ENCODE measurements at regions not wholly inside any gene's neighbourhood (a gene's known extent, or its start where the extent isn't known, plus 50 kb on each side); places are given as distances from the start of the nearest gene placed in this dataset.

DNA sequence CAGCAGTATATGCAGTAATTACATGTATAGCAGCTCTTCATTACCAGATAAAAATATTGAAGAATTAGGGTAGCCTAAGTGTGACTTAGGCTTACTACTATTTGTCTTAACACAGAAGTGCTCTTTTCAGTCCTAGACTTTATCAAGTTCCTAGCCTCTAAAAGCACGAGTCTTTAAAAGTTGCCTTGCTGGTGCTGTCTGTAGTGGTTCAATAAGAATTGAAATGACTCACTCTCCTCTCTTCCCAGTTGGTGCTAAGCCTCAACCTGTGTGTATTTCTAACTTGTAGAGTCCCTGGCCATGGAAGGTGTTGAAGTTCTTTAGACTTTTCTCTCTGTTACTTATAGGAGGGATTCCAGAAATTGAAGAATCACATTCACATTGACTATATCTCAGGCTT is 395.4 kb upstream of the THRB start:
- no peak overlapping the region for H3K4me2 ChIP-seq (ENCODE audit: low read length)
- TF ChIP-seq, protein P1, sequence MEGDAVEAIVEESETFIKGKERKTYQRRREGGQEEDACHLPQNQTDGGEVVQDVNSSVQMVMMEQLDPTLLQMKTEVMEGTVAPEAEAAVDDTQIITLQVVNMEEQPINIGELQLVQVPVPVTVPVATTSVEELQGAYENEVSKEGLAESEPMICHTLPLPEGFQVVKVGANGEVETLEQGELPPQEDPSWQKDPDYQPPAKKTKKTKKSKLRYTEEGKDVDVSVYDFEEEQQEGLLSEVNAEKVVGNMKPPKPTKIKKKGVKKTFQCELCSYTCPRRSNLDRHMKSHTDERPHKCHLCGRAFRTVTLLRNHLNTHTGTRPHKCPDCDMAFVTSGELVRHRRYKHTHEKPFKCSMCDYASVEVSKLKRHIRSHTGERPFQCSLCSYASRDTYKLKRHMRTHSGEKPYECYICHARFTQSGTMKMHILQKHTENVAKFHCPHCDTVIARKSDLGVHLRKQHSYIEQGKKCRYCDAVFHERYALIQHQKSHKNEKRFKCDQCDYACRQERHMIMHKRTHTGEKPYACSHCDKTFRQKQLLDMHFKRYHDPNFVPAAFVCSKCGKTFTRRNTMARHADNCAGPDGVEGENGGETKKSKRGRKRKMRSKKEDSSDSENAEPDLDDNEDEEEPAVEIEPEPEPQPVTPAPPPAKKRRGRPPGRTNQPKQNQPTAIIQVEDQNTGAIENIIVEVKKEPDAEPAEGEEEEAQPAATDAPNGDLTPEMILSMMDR (conservative IDR thresholded peaks at IDR 0.05; ENCODE audit: low read length), result no peak
- TF ChIP-seq EZH2phosphoT487 (IDR thresholded peaks at IDR 0.05; ENCODE audit: borderline replicate concordance, low read depth, low read length), result no peak
- H3K27ac ChIP-seq (ENCODE audit: low read depth, low read length, poor library complexity, severe bottlenecking), result no peak overlapping the region
- POLR2A ChIA-PET, result interaction anchor here (0.7 kb wide), 1 partner anchor 23 kb away, joined by 3 read pairs; no protein-coding TSS in a partner anchor
- no peak for DNase-seq (ENCODE audit: low spot score)
- no peaks in the 10 kb centered on the region for H3K36me3 ChIP-seq (ENCODE audit: insufficient read depth, low read length)
- H3K79me2 ChIP-seq (ENCODE audit: insufficient read depth, low read depth, low read length), result no peaks in the 10 kb centered on the region
- no peaks in the 10 kb centered on the region for H4K20me1 ChIP-seq (ENCODE audit: insufficient read depth, low read length)
- H3K9me2 ChIP-seq (ENCODE audit: insufficient read depth, low read length), result no peaks in the 10 kb centered on the region
- H2AFZ ChIP-seq (ENCODE audit: low read length), result no peak overlapping the region
- no peak overlapping the region for H3K4me3 ChIP-seq (ENCODE audit: low read depth, low read length, poor library complexity, severe bottlenecking)
- CTCF ChIA-PET (ENCODE audit: unreplicated experiment), result no interaction called here
- no TSS peak for BruUV-seq (replicated peaks)
- no peaks in the 10 kb centered on the region for H3K9me3 ChIP-seq (ENCODE audit: low read length)
- intact Hi-C loops (cut with micrococcal nuclease; ENCODE audit: unreplicated experiment), result no loop called here
- no peaks in the 10 kb centered on the region for H3K4me1 ChIP-seq (ENCODE audit: insufficient read depth, low read length, poor library complexity, severe bottlenecking)

DNA sequence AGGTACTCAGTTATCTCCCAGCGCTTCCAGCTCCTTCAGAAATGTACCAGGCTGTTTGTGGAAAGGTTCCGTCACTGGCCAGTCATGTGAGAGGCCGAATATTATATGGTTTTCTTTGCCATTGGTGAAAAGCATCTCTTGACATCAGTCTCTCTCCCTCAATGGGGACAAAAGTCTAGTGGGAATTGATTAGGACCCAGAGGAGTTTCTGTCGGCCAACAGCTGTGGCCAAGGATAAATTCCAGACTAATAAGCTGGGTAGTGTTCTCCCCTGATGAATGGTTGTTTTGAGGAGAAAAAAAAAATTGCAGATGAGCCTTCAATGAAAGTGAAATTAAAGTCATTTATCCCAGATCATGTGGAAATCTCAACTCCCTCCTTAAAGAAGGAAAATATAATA is 404.7 kb upstream of the THRB start:
- Histone ChIP-seq H3K9me2 (ENCODE audit: insufficient read depth, low read length) (no peaks in the 10 kb centered on the region), H3K4me2 (ENCODE audit: low read length) (no peak overlapping the region), H4K20me1 (ENCODE audit: insufficient read depth, low read length) (no peaks in the 10 kb centered on the region), H3K9me3 (ENCODE audit: low read length) (no peaks in the 10 kb centered on the region), H3K27ac (ENCODE audit: low read depth, low read length, poor library complexity, severe bottlenecking) (no peak overlapping the region), H2AFZ (ENCODE audit: low read length) (no peak overlapping the region), H3K4me3 (ENCODE audit: low read depth, low read length, poor library complexity, severe bottlenecking) (no peak overlapping the region), H3K4me1 (ENCODE audit: insufficient read depth, low read length, poor library complexity, severe bottlenecking) (no peaks in the 10 kb centered on the region), H3K79me2 (ENCODE audit: insufficient read depth, low read depth, low read length) (no peaks in the 10 kb centered on the region), H3K36me3 (ENCODE audit: insufficient read depth, low read length) (no peaks in the 10 kb centered on the region)
- ChIA-PET POLR2A (no interaction called here), CTCF (ENCODE audit: unreplicated experiment) (no interaction called here)
- DNase-seq (ENCODE audit: low spot score), result no peak
- intact Hi-C loops (cut with micrococcal nuclease; ENCODE audit: unreplicated experiment), result no loop called here
- BruUV-seq (replicated peaks), result no TSS peak
- TF ChIP-seq, protein P1 (conservative IDR thresholded peaks at IDR 0.05; ENCODE audit: low read length), result no peak
- TF ChIP-seq EZH2phosphoT487 (IDR thresholded peaks at IDR 0.05; ENCODE audit: borderline replicate concordance, low read depth, low read length), result no peak

GRCh38 chr3:24899901-24900603 is 405.4 kb upstream of the THRB start:
- no peak for TF ChIP-seq EZH2phosphoT487 (IDR thresholded peaks at IDR 0.05; ENCODE audit: borderline replicate concordance, low read depth, low read length)
- TF ChIP-seq, protein P1 (conservative IDR thresholded peaks at IDR 0.05; ENCODE audit: low read length), result no peak
- BruUV-seq (replicated peaks), result no TSS peak
- CTCF ChIA-PET (ENCODE audit: unreplicated experiment), result no interaction called here
- POLR2A ChIA-PET, result no interaction called here
- intact Hi-C loops (cut with micrococcal nuclease; ENCODE audit: unreplicated experiment), result no loop called here
- Histone ChIP-seq H3K36me3 (ENCODE audit: insufficient read depth, low read length) (no peaks in the 10 kb centered on the region), H3K4me1 (ENCODE audit: insufficient read depth, low read length, poor library complexity, severe bottlenecking) (no peaks in the 10 kb centered on the region), H3K9me2 (ENCODE audit: insufficient read depth, low read length) (no peaks in the 10 kb centered on the region), H3K4me2 (ENCODE audit: low read length) (no peak overlapping the region), H4K20me1 (ENCODE audit: insufficient read depth, low read length) (no peaks in the 10 kb centered on the region), H2AFZ (ENCODE audit: low read length) (no peak overlapping the region), H3K9me3 (ENCODE audit: low read length) (no peaks in the 10 kb centered on the region), H3K79me2 (ENCODE audit: insufficient read depth, low read depth, low read length) (no peaks in the 10 kb centered on the region), H3K4me3 (ENCODE audit: low read depth, low read length, poor library complexity, severe bottlenecking) (no peak overlapping the region), H3K27ac (ENCODE audit: low read depth, low read length, poor library complexity, severe bottlenecking) (no peak overlapping the region)
- DNase-seq (ENCODE audit: low spot score), result no peak

Measured in OCI-LY7 (cell line).